ENCODE measurements at regions not wholly inside any gene's neighbourhood (a gene's known extent, or its start where the extent isn't known, plus 50 kb on each side); places are given as distances from the start of the nearest gene placed in this dataset.

- TF ChIP-seq POLR2AphosphoS5 (IDR thresholded peaks at IDR 0.05; ENCODE audit: insufficient read depth, low read depth, low read length) (no peak), CTCF (IDR thresholded peaks at IDR 0.05; ENCODE audit: extremely low read depth in 1 of 2, insufficient read depth in 1 of 2, low read depth in 1 of 2, low read length in 2 of 2) (no peak), EZH2 (IDR thresholded peaks at IDR 0.05; ENCODE audit: borderline replicate concordance, low read depth, low read length, severe bottlenecking) (no peak), MYC (IDR thresholded peaks at IDR 0.05; ENCODE audit: low read depth, low read length) (no peak), POLR2A (IDR thresholded peaks at IDR 0.05; ENCODE audit: low read depth, low read length) (no peak)
Measured at GRCh38 chr1:238777551-238777950, 608.8 kb upstream of the CHRM3 start.

All from endothelial cell of umbilical vein (primary cell).